GM12892 (cell line): ENCODE measurements at regions not wholly inside any gene's neighbourhood (a gene's known extent, or its start where the extent isn't known, plus 50 kb on each side); places are given as distances from the start of the nearest gene placed in this dataset.

Experiments used
- POLR2A ChIP-seq: IDR thresholded peaks from 2 replicates; pipeline ENCODE4 v1.6.1; 2011; ENCODE audit warnings: low read depth, low read length, control low read depth
- POLR2AphosphoS5 ChIP-seq: IDR thresholded peaks from 2 replicates; pipeline ENCODE4 v1.6.1; 2011; ENCODE audit warnings: low read depth, low read length, control low read depth
- TAF1 ChIP-seq: IDR thresholded peaks from 2 replicates; pipeline ENCODE4 v1.6.1; 2011; ENCODE audit warnings: low read depth, mild to moderate bottlenecking, control low read depth, low read length, borderline replicate concordance

DNA sequence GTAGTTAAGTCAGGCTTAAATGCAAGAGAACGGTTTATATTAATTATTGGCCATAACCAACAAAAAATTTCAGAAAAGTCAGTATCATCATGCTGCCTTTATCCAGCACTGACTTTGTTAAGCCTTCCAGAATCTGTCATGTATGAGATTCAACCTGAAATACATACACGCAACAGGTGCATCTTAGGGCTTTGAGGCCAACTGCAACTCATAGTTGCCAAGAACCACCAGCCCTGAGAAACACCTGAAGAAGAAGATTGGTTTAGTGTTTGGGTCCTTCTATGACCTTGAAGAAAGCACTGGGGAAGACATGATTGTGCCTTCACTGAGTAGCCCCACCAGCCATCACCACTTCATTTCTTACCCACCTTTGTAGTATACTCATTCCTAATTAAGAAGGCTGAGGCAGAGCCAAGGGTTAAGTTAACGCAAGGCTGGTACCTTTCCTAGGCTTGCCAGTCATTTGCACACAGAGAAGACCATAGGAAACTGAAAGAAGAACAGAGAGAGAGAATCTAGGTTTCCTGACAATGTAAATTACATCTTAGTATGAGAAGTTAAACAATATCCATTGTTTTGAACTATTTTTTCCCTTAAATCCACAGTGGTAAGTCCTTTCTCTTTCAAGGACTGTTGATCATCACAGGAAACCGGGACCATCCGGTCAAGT is 200.1 kb upstream of the PRKCQ start:
- TF ChIP-seq POLR2A (no peak), POLR2AphosphoS5 (no peak), TAF1 (no peak)
